Activated naive CD8-positive, alpha-beta T cell (primary cell): ENCODE measurements at regions not wholly inside any gene's neighbourhood (a gene's known extent, or its start where the extent isn't known, plus 50 kb on each side); places are given as distances from the start of the nearest gene placed in this dataset.
"Not testable (repeated sequence)": the region's sequence is repeated elsewhere in the genome, so short reads cannot be mapped to it uniquely, and the experiment has no call there.

Experiments used
- H3K27ac Mint-ChIP-seq: one replicate; pipeline ENCODE4 v1.8.0; 2021; ENCODE audit warnings: mixed read lengths
- H3K27me3 Mint-ChIP-seq: one replicate; pipeline ENCODE4 v1.8.0; 2021; ENCODE audit warnings: mixed read lengths
- H3K36me3 Mint-ChIP-seq: one replicate; pipeline ENCODE4 v1.8.0; 2021; ENCODE audit warnings: mixed read lengths
- H3K4me1 Mint-ChIP-seq: one replicate; pipeline ENCODE4 v1.8.0; 2021; ENCODE audit warnings: low read depth, mixed read lengths
- H3K4me3 Mint-ChIP-seq: one replicate; pipeline ENCODE4 v1.8.0; 2021; ENCODE audit warnings: mild to moderate bottlenecking, mixed read lengths
- H3K9me3 Mint-ChIP-seq: one replicate; pipeline ENCODE4 v1.8.0; 2021; ENCODE audit warnings: low read depth, mixed read lengths

DNA sequence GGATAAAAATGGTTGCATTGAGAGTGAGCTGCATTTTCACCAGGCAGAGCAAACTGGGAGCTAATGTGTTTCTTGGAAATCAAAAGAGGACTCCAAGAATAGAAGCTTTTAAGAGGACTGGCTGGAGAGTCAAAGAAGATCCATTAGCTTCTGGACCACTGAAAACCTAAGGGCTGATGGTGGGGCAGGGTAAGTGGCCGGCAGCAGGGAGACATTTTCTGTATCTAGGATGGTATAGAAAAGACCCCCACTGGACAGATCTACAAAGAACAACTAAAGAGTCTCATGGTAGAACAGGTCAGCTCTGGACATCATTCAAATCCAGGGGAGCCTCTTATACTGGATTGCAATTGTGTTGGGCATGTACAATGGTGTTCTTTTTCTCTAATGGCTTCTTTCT is 262.3 kb downstream of the PTGER3 start:
- Mint-ChIP-seq H3K36me3 (no peaks in the 10 kb centered on the region), H3K27ac (no peak overlapping the region), H3K9me3 (no peaks in the 10 kb centered on the region), H3K4me1 (no peaks in the 10 kb centered on the region), H3K4me3 (no peak overlapping the region), H3K27me3 (peaks cover 3% of the 10 kb centered on the region)

DNA sequence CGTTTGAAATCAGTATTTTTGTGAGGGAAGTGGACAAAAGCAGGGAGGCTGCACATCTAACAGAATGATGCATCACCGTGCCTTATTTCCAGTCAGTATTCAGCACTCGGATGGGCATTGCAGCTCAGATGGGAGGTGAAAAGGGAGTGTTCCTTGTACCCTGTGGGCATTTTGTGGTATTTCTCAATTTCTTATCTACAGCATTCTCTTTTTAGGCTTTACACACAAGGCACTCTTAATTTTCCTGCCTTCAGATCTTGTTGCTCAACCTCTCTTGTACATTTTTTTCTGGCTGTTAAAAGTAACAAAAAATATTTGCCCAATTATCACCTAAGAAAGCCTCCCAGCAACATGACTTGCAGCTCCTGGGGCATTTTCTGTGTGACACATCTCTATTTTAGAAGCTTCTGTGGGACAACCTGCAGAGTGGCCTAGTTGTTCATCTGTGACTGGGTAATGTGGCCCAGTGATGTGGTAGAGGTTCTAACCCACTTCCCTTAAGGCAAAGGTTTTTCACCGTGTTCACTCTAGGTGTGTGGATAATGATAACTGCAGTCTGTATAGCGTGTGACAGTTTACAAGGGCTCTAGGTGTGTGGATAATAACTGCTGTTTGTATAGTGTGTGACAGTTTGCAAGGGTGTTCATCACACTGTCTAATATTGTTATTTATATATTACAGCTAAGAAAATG is 257.2 kb downstream of the PTGER3 start:
- H3K27ac Mint-ChIP-seq = no peak overlapping the region
- no peaks in the 10 kb centered on the region for H3K4me1 Mint-ChIP-seq
- H3K27me3 Mint-ChIP-seq = no peaks in the 10 kb centered on the region
- no peak overlapping the region for H3K4me3 Mint-ChIP-seq
- H3K9me3 Mint-ChIP-seq = no peaks in the 10 kb centered on the region
- H3K36me3 Mint-ChIP-seq = no peaks in the 10 kb centered on the region

DNA sequence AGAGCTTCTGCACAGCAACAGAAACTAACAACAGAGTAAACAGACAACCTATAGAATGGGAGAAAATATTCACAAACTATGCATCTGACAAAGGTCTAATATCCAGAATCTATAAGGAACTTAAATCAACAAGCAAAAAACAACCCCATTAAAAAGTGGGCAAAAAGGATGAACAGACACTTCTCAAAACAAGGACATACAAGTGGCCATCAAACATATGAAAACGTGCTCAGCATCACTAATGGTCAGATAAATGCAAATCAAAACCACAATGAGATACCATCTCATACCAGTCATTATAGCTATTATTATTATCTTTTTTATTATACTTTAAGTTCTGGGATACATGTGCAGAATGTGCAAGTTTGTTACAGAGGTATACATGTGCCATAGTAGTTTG is 252.6 kb downstream of the PTGER3 start:
- H3K4me1 Mint-ChIP-seq, H3K36me3 Mint-ChIP-seq, H3K4me3 Mint-ChIP-seq, H3K27me3 Mint-ChIP-seq, H3K27ac Mint-ChIP-seq, H3K9me3 Mint-ChIP-seq: not testable (repeated sequence)

DNA sequence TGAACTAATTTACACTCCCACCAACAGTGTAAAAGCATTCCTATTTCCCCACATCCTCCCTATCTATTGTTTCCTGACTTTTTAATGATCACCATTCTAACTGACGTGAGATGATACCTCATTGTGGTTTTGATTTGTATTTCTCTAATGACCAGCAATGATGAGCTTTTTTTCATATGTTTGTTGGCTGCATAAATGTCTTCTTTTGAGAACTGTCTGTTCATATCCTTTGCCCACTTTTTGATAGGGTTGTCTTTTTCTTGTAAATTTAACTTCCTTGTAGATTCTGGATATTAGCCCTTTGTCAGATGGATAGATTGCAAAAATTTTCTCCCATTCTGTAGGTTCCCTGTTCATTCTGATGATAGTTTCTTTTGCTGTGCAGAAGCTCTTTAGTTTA is 251.3 kb downstream of the PTGER3 start:
- H3K9me3 Mint-ChIP-seq, H3K4me3 Mint-ChIP-seq: not testable (repeated sequence)

DNA sequence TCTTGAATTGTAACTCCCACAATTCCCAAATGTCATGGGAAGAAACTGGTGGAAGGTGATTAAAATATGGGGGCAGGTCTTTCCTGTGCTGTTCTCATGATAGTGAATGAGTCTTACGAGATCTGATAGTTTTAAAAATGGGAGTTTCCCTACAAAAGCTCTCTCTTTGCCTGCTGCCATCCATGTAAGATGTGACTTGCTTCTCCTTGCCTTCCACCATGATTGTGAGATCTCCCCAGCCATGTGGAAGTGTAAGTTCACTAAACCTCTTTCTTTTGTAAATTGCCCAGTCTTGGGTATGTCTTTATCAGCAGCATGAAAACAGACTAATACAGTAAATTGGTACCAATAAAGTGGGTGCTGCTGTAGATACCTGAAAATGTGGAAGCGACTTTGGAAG is 245.0 kb downstream of the PTGER3 start:
- not testable (repeated sequence) for H3K4me3 Mint-ChIP-seq, H3K27ac Mint-ChIP-seq, H3K36me3 Mint-ChIP-seq, H3K9me3 Mint-ChIP-seq, H3K4me1 Mint-ChIP-seq, H3K27me3 Mint-ChIP-seq

More for the DNA sequence above, 251.3 kb downstream of the PTGER3 start:
- not testable (repeated sequence) for H3K27me3 Mint-ChIP-seq, H3K4me1 Mint-ChIP-seq, H3K27ac Mint-ChIP-seq, H3K36me3 Mint-ChIP-seq

DNA sequence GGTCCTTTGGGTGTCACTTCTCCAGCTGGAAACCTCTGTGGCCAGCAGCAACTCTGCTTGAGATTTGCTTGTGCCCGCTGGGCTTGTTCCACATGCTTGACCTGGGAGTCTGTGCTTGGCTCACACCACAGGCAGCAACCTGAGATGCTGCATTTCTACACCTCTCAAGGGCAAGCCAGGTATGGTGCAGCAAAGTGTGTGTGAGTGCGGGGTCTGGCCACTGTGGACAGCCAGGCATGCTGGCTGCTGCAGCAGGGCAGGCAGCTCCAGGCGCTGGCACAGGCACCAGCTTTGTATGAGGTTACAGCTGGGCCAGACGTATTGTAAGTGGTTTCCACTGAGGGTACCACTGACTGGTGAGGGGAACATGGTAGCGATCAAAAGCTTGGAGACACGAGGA is 242.0 kb downstream of the PTGER3 start:
- H3K4me3 Mint-ChIP-seq = no peak overlapping the region
- H3K36me3 Mint-ChIP-seq = no peaks in the 10 kb centered on the region
- no peaks in the 10 kb centered on the region for H3K4me1 Mint-ChIP-seq
- peaks cover 3% of the 10 kb centered on the region for H3K9me3 Mint-ChIP-seq
- no peak overlapping the region for H3K27ac Mint-ChIP-seq
- H3K27me3 Mint-ChIP-seq = no peaks in the 10 kb centered on the region

DNA sequence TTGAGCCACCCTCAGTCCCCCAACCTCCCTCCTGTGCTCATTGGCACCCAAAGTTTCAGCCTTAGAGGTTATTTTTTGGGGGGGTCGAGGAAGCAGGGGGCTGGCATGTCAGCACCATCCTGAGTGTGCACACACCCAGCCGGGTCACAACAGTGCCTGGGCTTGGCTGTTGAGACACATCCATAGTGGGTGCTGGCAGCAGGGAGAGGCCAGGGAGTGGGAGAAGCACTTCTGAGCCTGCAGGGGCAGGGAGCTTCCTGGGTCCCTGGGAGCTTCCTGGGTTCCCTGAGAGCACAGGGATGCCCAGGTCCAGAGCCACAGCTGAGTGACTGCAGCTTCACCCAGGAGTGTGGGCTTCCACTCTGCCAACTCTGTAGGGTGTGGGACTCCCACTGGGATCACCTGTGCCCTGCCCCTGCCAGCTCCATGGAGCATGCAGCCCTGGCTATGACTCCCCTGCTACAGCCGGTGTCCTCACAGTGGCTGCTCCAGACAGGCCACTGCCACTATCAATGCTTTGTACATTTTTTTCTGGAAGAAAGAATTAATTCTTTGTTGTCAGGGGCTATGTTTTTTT is 240.4 kb downstream of the PTGER3 start:
- Mint-ChIP-seq H3K36me3 (no peaks in the 10 kb centered on the region), H3K9me3 (no peaks in the 10 kb centered on the region), H3K4me1 (no peaks in the 10 kb centered on the region), H3K27me3 (no peaks in the 10 kb centered on the region), H3K4me3 (no peak overlapping the region), H3K27ac (no peak overlapping the region)

DNA sequence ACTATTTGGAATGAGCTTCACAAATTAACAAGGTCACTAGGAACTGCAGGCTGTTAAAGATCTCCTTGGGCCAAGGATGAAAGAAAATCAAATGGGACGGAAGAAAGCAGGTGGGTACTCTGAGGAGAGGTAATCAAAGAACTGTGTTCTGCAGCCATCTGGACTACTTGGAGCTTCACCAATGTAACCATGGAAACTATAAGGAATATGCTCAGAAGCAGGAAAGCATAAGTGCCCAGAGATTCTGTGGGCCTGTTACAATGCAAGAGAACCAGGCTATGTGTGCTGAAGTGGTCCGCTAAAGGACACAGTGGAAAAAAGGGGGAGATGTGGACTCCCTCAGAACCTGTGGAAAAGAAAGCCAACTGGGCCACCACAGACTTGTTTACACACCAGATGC is 238.5 kb downstream of the PTGER3 start:
- Mint-ChIP-seq H3K36me3 (no peaks in the 10 kb centered on the region), H3K9me3 (no peaks in the 10 kb centered on the region), H3K4me3 (no peak overlapping the region), H3K27me3 (no peaks in the 10 kb centered on the region), H3K27ac (no peak overlapping the region), H3K4me1 (no peaks in the 10 kb centered on the region)

DNA sequence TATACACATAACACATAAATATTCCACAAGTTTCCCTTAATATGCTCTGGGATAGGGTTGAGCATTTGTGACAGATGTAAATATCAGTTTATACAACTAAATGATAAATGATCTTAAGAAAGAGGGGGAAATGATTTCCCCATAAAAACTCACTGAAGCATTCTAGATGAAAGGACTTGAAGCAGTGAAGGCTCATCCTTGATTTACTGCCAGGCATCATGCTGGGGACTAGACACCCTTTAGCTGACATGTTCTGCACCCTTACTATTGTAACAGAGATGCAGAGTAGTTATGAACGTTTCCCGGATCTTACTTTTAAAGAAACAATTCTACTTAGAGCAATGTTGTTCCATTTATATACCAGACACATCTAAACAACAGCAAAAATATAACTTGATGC is 235.8 kb downstream of the PTGER3 start:
- no peaks in the 10 kb centered on the region for H3K36me3 Mint-ChIP-seq
- no peak overlapping the region for H3K27ac Mint-ChIP-seq
- H3K4me1 Mint-ChIP-seq = no peaks in the 10 kb centered on the region
- H3K9me3 Mint-ChIP-seq = no peaks in the 10 kb centered on the region
- no peaks in the 10 kb centered on the region for H3K27me3 Mint-ChIP-seq
- no peak overlapping the region for H3K4me3 Mint-ChIP-seq

DNA sequence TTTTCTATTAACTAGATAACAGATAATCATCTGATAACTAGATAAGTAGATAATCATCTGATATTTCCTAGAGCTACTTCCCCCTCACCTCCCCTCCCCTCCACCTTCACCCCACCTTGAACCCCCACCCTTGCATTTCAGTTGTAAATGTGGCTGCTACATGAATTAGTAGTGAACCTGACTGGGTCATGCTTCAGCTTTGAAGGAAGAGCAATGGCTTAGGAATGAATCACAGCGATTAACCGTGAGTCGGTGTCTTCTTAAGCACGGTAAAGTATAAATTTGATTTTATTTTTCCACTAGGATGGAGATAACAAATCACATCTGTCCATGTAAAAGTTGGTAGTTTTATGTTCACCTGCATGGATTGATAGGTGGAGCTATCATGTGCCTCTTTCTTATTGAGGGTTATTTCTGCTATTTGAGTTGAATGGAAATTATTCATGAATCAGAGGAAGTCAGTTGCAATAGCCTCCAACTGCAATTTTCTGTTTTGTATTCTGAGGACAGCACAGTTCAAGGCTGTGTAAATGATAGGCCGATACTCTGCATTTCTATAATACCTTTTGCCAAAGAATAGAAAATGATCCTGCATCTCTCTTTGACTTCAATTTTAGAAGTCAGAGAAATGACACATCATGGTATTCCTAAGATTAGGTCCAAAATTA is 235.0 kb downstream of the PTGER3 start:
- H3K27ac Mint-ChIP-seq = no peak overlapping the region
- no peaks in the 10 kb centered on the region for H3K9me3 Mint-ChIP-seq
- H3K27me3 Mint-ChIP-seq = no peaks in the 10 kb centered on the region
- H3K36me3 Mint-ChIP-seq = no peaks in the 10 kb centered on the region
- no peak overlapping the region for H3K4me3 Mint-ChIP-seq
- no peaks in the 10 kb centered on the region for H3K4me1 Mint-ChIP-seq

DNA sequence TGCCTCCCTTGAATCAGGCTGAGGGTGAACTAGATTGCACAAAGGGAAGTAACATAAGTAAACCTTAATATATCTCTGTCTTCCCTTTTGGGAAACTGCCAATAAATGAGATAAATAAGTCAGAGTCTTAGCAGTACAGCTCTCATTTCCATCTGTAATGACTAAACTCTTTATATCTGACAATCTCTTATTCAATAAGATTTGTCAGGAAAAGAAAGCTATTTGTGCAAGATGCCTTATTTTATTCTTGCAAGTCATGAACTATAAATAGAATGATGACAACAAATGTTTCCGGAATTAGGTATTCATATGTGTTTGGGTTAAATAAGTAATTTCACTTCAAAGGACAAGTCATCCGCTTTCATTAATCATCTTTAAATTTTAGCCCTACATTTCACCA is 229.2 kb downstream of the PTGER3 start:
- Mint-ChIP-seq H3K36me3 (no peaks in the 10 kb centered on the region), H3K27ac (no peak overlapping the region), H3K4me3 (no peak overlapping the region), H3K9me3 (no peaks in the 10 kb centered on the region), H3K4me1 (no peaks in the 10 kb centered on the region), H3K27me3 (no peaks in the 10 kb centered on the region)

DNA sequence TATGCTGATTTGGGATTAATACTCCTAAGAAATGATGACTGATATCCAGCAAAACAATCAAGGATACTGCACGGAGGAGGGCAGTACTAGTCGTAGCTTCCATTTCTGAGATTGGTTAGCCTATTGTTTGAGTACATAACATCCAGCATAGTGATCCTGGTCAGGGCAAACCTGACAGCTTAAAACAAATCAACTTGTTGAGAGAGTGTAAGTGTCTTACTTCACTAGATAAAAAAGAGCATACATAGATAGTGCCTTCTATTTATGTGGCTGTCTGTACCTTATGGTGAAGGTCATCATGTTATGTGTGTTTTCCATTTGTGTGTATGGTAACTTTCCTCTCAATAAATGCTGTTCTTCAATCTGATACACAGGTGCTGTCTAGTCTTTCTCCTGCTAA is 228.4 kb downstream of the PTGER3 start:
- no peak overlapping the region for H3K27ac Mint-ChIP-seq
- no peak overlapping the region for H3K4me3 Mint-ChIP-seq
- H3K4me1 Mint-ChIP-seq = no peaks in the 10 kb centered on the region
- H3K36me3 Mint-ChIP-seq = no peaks in the 10 kb centered on the region
- H3K27me3 Mint-ChIP-seq = no peaks in the 10 kb centered on the region
- no peaks in the 10 kb centered on the region for H3K9me3 Mint-ChIP-seq

DNA sequence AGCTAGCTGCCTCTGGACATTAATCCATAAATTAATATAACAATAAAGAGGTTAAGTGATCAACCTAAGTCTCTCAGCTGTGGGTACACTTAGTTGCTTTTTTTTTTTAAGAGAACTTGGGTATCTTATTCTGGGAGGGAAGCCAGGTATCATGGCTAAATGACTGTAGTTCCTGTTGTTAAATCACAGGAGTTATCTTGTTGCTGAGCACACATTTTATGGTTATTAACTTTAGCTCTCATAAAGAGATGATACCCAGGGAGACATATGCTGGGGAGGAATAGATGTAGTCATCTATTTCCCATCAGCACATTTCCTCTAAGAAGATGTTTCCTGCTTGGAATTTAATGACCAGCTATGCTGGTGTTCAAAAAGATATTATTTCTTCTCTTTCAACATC is 227.8 kb downstream of the PTGER3 start:
- Mint-ChIP-seq H3K4me1 (no peaks in the 10 kb centered on the region), H3K4me3 (no peak overlapping the region), H3K9me3 (no peaks in the 10 kb centered on the region), H3K27ac (no peak overlapping the region), H3K27me3 (no peaks in the 10 kb centered on the region), H3K36me3 (no peaks in the 10 kb centered on the region)

DNA sequence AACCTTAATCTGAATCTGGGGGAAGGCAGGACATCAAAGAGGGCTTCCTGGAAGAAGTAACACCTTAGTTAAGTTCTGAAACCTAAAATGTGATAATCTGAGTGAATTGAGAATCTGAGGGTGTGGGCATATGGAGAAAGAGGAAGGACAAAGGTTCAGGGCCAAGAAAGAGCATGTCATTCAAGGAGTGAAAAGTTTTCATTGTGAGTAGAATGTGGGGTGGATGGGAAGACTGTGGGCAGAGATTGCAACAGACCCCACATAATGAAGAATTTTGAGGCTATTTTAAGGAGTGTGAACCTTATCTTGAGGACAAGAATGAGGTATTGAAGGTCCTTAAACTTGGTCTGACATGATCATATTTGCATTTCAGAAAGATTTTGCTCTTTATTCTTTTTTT is 227.2 kb downstream of the PTGER3 start:
- Mint-ChIP-seq H3K36me3 (no peaks in the 10 kb centered on the region), H3K27ac (no peak overlapping the region), H3K27me3 (peaks cover 3% of the 10 kb centered on the region), H3K4me1 (no peaks in the 10 kb centered on the region), H3K9me3 (peaks cover 4% of the 10 kb centered on the region), H3K4me3 (no peak overlapping the region)

DNA sequence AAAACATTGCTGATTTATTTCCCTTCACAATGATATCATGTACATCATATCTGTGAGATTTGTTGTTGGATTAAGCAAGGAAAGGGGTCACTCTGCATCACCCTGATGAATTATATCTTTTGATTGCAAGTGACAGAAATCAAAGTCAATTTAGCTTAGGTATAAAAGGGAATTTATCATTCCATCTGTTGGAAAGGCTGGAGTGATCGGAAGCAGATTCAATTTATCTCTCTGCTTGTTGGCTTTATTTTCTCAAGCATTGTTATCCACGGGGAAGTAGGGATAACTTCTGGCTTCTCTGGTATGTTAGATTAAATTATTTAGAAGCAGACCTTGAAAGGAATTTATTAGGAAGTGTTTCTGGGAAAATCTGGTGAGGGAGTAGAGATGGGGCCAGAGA is 226.6 kb downstream of the PTGER3 start:
- Mint-ChIP-seq H3K9me3 (peaks cover 4% of the 10 kb centered on the region), H3K27me3 (peaks cover 3% of the 10 kb centered on the region), H3K4me1 (no peaks in the 10 kb centered on the region), H3K4me3 (no peak overlapping the region), H3K36me3 (no peaks in the 10 kb centered on the region), H3K27ac (no peak overlapping the region)

DNA sequence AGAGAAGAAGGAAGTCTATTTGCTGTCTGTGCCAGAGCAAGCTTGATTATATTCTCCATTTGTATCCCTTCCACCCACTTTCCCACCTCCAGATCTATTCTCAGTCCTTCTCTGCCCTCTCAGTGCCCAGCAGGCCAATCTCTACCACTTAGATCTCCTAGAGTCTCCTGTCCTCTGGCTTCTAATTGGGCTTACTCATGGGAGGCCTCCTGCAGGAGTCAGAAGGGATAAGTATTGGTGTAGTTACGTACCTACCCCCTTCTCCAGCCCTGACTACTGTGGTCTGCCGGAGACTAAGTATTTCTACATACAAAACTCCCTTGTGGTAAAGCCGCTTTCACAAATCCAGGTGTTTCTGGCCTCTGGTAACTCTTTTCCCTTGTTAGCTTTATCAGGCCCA is 221.2 kb downstream of the PTGER3 start:
- no peaks in the 10 kb centered on the region for H3K36me3 Mint-ChIP-seq
- no peak overlapping the region for H3K4me3 Mint-ChIP-seq
- peaks cover 4% of the 10 kb centered on the region for H3K27me3 Mint-ChIP-seq
- H3K4me1 Mint-ChIP-seq = no peaks in the 10 kb centered on the region
- H3K27ac Mint-ChIP-seq = no peak overlapping the region
- peaks cover 7% of the 10 kb centered on the region for H3K9me3 Mint-ChIP-seq
